Trophoblast cell (in vitro differentiated cells and primary cell): ENCODE measurements at regions not wholly inside any gene's neighbourhood (a gene's known extent, or its start where the extent isn't known, plus 50 kb on each side); places are given as distances from the start of the nearest gene placed in this dataset.

Source experiments
- DNase-seq, 2 donors: peaks; one replicate each; pipeline ENCODE4 v3.0.0-alpha.2; 2016
- H2AFZ ChIP-seq: 2 replicates; pipeline ENCODE4 v1.6.1; 2013; ENCODE audit warnings: low read length, moderate library complexity, mild to moderate bottlenecking; ENCODE audit not compliant: insufficient read depth, poor library complexity
- H2AK5ac ChIP-seq: 2 replicates; pipeline ENCODE4 v1.6.1; 2013; ENCODE audit warnings: mild to moderate bottlenecking, low read length
- H2BK120ac ChIP-seq: 2 replicates; pipeline ENCODE4 v1.6.1; 2013; ENCODE audit warnings: low read length, mild to moderate bottlenecking, moderate library complexity; ENCODE audit not compliant: insufficient read depth, poor library complexity
- H2BK12ac ChIP-seq: 2 replicates; pipeline ENCODE4 v1.6.1; 2013; ENCODE audit warnings: mild to moderate bottlenecking, low read length, moderate library complexity
- H2BK5ac ChIP-seq: 2 replicates; pipeline ENCODE4 v1.6.1; 2013; ENCODE audit warnings: low read length, low read depth, moderate library complexity, mild to moderate bottlenecking; ENCODE audit not compliant: poor library complexity
- H3K14ac ChIP-seq: 2 replicates; pipeline ENCODE4 v1.6.1; 2013; ENCODE audit warnings: mild to moderate bottlenecking, low read length
- H3K18ac ChIP-seq: 2 replicates; pipeline ENCODE4 v1.6.1; 2013; ENCODE audit warnings: mild to moderate bottlenecking, low read length
- H3K23ac ChIP-seq: 2 replicates; pipeline ENCODE4 v1.6.1; 2013; ENCODE audit warnings: low read length
- H3K27ac ChIP-seq: 2 replicates; pipeline ENCODE4 v1.5.1; 2013; ENCODE audit warnings: low read depth, mild to moderate bottlenecking, inconsistent platforms, low read length, moderate library complexity
- H3K27me3 ChIP-seq: 2 replicates; pipeline ENCODE4 v1.6.1; 2013; ENCODE audit warnings: inconsistent platforms, mild to moderate bottlenecking, low read length, moderate library complexity; ENCODE audit not compliant: insufficient read depth
- H3K36me3 ChIP-seq, 2 experiments: 1 replicate in 1 of 2; 2 replicates in 1 of 2; pipeline ENCODE4 v1.6.1; 2013; ENCODE audit warnings: low read length in 2 of 2, mild to moderate bottlenecking in 2 of 2, moderate library complexity in 1 of 2; ENCODE audit not compliant: insufficient read depth in 2 of 2, control insufficient read depth in 1 of 2
- H3K4ac ChIP-seq: 2 replicates; pipeline ENCODE4 v1.6.1; 2013; ENCODE audit warnings: low read depth, mild to moderate bottlenecking, low read length, moderate library complexity
- H3K4me1 ChIP-seq, 2 experiments: 1 replicate in 1 of 2; 2 replicates in 1 of 2; pipeline ENCODE4 v1.6.1; 2013; ENCODE audit warnings: low read length in 2 of 2, mild to moderate bottlenecking in 2 of 2, moderate library complexity in 1 of 2; ENCODE audit not compliant: insufficient read depth in 2 of 2, control insufficient read depth in 1 of 2
- H3K4me2 ChIP-seq: 2 replicates; pipeline ENCODE4 v1.6.1; 2013; ENCODE audit warnings: inconsistent platforms, mild to moderate bottlenecking, low read length, moderate library complexity
- H3K4me3 ChIP-seq: 2 replicates; pipeline ENCODE4 v1.5.1; 2013; ENCODE audit warnings: mild to moderate bottlenecking, low read depth, low read length, inconsistent platforms
- H3K79me1 ChIP-seq: one replicate; pipeline ENCODE4 v1.6.1; 2013; ENCODE audit warnings: low read length
- H3K79me2 ChIP-seq: 2 replicates; pipeline ENCODE4 v1.6.1; 2013; ENCODE audit warnings: low read length, mild to moderate bottlenecking; ENCODE audit not compliant: control insufficient read depth, insufficient read depth, poor library complexity
- H3K9ac ChIP-seq: 2 replicates; pipeline ENCODE4 v1.6.1; 2013; ENCODE audit warnings: mild to moderate bottlenecking, low read length
- H3K9me3 ChIP-seq: 2 replicates; pipeline ENCODE4 v1.6.1; 2013; ENCODE audit warnings: low read depth, mild to moderate bottlenecking, control low read depth, inconsistent platforms, low read length; ENCODE audit not compliant: insufficient read depth
- H4K12ac ChIP-seq: 2 replicates; pipeline ENCODE4 v1.6.1; 2013; ENCODE audit warnings: low read depth, mild to moderate bottlenecking, low read length, moderate library complexity
- H4K8ac ChIP-seq: 2 replicates; pipeline ENCODE4 v1.6.1; 2013; ENCODE audit warnings: low read depth, mild to moderate bottlenecking, low read length, moderate library complexity
- H4K91ac ChIP-seq: one replicate; pipeline ENCODE4 v1.6.1; 2013; ENCODE audit warnings: low read depth, mild to moderate bottlenecking, low read length, moderate library complexity
- WGBS: extraction: QIAGEN DNeasy Blood & Tissue Kit; methylation state at CpG from one replicate; pipeline ENCODE4 v1.1.7; 2013; ENCODE audit warnings: missing lambda C conversion rate; ENCODE audit not compliant: insufficient read length, insufficient coverage; ENCODE audit errors: extremely low coverage; 5-methylcytosine and 5-hydroxymethylcytosine counted together

DNA sequence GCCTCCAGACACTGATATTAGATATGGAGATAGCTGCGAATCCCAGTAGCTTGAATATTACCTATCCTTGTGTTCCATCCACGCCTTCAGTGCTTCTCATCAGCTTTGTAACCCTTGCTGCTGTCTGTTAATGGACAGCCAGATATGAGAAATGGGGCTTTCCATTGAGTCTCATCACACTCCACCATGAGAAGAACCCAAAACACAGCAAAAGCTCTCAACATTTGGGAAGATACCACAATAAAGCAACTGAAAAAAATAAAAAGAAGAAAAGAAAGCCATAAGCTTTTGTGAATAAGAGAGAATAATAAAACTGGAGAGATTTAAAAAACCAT lies 225.4 kb downstream of the GALC start:
- Histone ChIP-seq H3K9me3 (peaks cover 3% of the 10 kb centered on the region), H3K79me1 (no peaks in the 10 kb centered on the region), H3K18ac (no peak overlapping the region), H2AFZ (no peak overlapping the region), H3K27ac (no peak overlapping the region), H4K12ac (no peak overlapping the region), H3K36me3 (no peaks in the 10 kb centered on the region), H3K4me1 (no peaks in the 10 kb centered on the region), H3K4me3 (no peak overlapping the region), H4K91ac (no peak overlapping the region), H4K8ac (no peak overlapping the region), H3K27me3 (no peaks in the 10 kb centered on the region), H3K9ac (no peak overlapping the region), H2AK5ac (no peak overlapping the region), H3K4ac (no peak overlapping the region), H2BK12ac (no peak overlapping the region), H2BK120ac (no peak overlapping the region), H3K79me2 (no peaks in the 10 kb centered on the region), H3K23ac (no peak overlapping the region), H3K4me2 (no peak overlapping the region), H2BK5ac (no peak overlapping the region), H3K14ac (no peak overlapping the region)
- DNase-seq, result no peak
- no CpG with 5 or more reads among the region's 2 CpGs for WGBS

DNA sequence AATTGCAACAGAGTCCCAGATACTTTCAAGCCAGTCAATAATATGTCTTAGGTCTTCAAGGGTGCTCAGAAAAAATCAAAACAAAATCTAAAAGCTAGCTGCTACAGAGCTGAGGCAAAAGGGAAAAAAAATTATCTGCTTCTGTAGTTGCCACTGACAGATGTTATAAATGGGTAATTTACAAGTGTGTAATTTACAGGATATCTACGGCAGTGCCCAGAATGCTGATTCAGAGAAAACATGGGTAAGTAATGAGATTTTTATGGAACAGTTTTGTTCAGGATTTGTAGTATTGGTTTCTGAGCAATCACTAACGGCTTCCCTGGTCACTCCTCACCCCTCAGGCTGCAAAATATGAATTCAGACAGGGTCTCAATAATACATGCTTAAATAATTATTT lies 234.1 kb downstream of the GALC start:
- no peak overlapping the region for H3K18ac ChIP-seq
- H3K23ac ChIP-seq, result no peak overlapping the region
- no peaks in the 10 kb centered on the region for H3K27me3 ChIP-seq
- no peak overlapping the region for H4K12ac ChIP-seq
- H3K4ac ChIP-seq, result no peak overlapping the region
- H4K91ac ChIP-seq, result no peak overlapping the region
- H4K8ac ChIP-seq, result no peak overlapping the region
- no peak for DNase-seq
- H3K27ac ChIP-seq, result no peak overlapping the region
- H3K79me1 ChIP-seq, result no peaks in the 10 kb centered on the region
- no peaks in the 10 kb centered on the region for H3K9me3 ChIP-seq
- H3K4me3 ChIP-seq, result no peak overlapping the region
- no peak overlapping the region for H2BK5ac ChIP-seq
- H2AK5ac ChIP-seq, result no peak overlapping the region
- H3K14ac ChIP-seq, result no peak overlapping the region
- H3K36me3 ChIP-seq, result no peaks in the 10 kb centered on the region
- no CpG with 5 or more reads among the region's 2 CpGs for WGBS
- H2AFZ ChIP-seq, result no peak overlapping the region
- no peak overlapping the region for H3K4me2 ChIP-seq
- H2BK12ac ChIP-seq, result no peak overlapping the region
- no peak overlapping the region for H3K9ac ChIP-seq
- no peaks in the 10 kb centered on the region for H3K79me2 ChIP-seq
- no peak overlapping the region for H2BK120ac ChIP-seq
- H3K4me1 ChIP-seq, result no peaks in the 10 kb centered on the region

DNA sequence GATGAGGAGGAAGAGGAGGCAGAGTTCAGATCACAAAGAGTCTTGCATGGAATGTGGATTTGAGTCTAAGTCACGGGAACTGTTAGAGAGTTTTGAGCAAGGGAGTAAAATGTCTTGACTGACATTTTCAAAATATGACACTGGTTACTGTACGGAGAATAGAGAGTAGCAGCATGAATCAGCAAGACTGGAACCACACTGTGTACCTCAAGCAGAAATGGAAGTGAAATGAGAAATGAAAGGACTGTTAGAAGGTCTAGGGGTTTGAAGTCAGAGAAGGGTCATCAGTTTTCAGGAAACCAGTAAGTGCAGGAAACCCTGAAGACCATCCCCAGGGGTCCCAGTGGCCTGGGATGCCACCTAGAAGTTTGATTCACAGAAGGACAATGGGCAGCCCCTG lies 236.3 kb downstream of the GALC start:
- no peaks in the 10 kb centered on the region for H3K79me2 ChIP-seq
- no peak overlapping the region for H3K4me2 ChIP-seq
- H3K27me3 ChIP-seq, result no peaks in the 10 kb centered on the region
- no peaks in the 10 kb centered on the region for H3K36me3 ChIP-seq
- H3K27ac ChIP-seq, result no peak overlapping the region
- no peak overlapping the region for H3K14ac ChIP-seq
- H4K12ac ChIP-seq, result no peak overlapping the region
- no peak overlapping the region for H2BK120ac ChIP-seq
- H2AFZ ChIP-seq, result no peak overlapping the region
- H2BK12ac ChIP-seq, result no peak overlapping the region
- H3K79me1 ChIP-seq, result no peaks in the 10 kb centered on the region
- DNase-seq, result no peak
- no peak overlapping the region for H3K9ac ChIP-seq
- no peak overlapping the region for H3K4ac ChIP-seq
- no peak overlapping the region for H4K91ac ChIP-seq
- no peak overlapping the region for H3K4me3 ChIP-seq
- no peak overlapping the region for H2AK5ac ChIP-seq
- H3K9me3 ChIP-seq, result no peaks in the 10 kb centered on the region
- H3K4me1 ChIP-seq, result no peaks in the 10 kb centered on the region
- no peak overlapping the region for H2BK5ac ChIP-seq
- no peak overlapping the region for H3K18ac ChIP-seq
- no peak overlapping the region for H3K23ac ChIP-seq
- WGBS, result no CpG with 5 or more reads among the region's 2 CpGs
- H4K8ac ChIP-seq, result no peak overlapping the region

DNA sequence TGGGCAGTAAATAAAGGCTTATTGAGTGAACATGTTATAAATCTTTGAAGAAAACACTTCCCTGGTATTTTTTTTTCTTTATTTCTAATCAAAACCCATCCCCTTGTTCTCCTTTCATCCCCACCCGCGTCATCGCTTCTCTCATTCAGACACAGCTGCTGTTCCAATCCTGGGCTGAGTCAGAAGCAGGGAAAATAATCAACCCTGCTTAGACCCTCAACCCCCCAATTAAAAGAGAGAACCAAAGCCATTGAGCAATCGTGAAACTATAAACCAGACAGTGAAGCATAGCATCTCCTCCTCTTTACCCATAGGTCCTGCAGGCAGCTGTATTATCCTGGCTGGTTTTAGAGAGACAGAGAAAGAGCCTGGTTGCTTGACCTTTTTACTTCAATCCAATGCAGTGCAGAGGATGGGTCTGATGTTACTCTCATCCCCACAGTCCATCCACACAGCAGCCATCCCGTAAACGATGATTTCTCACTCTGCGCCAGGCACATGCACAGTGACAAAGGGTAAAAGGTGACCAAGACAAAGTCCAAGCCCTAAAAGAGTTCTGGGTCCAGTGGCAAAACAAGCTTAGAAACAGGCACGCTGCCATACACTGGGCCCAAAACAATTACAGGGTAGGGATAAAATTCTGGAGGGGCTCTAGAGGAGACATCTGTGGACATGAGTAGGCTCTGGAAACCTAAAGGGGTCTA lies 238.3 kb downstream of the GALC start:
- H3K9ac ChIP-seq, result no peak overlapping the region
- no peak overlapping the region for H4K8ac ChIP-seq
- DNase-seq, result no peak
- H3K79me1 ChIP-seq, result no peaks in the 10 kb centered on the region
- 100% methylated on average over 3 of the region's 8 CpGs for WGBS
- no peaks in the 10 kb centered on the region for H3K27me3 ChIP-seq
- H4K12ac ChIP-seq, result no peak overlapping the region
- H2AK5ac ChIP-seq, result no peak overlapping the region
- H3K4me2 ChIP-seq, result no peak overlapping the region
- no peak overlapping the region for H3K23ac ChIP-seq
- no peak overlapping the region for H2BK12ac ChIP-seq
- H3K9me3 ChIP-seq, result no peaks in the 10 kb centered on the region
- no peaks in the 10 kb centered on the region for H3K36me3 ChIP-seq
- no peak overlapping the region for H3K27ac ChIP-seq
- H3K79me2 ChIP-seq, result no peaks in the 10 kb centered on the region
- no peak overlapping the region for H3K18ac ChIP-seq
- no peak overlapping the region for H3K4me3 ChIP-seq
- H3K4ac ChIP-seq, result no peak overlapping the region
- H3K14ac ChIP-seq, result no peak overlapping the region
- H3K4me1 ChIP-seq, result no peaks in the 10 kb centered on the region
- H4K91ac ChIP-seq, result no peak overlapping the region
- H2BK5ac ChIP-seq, result no peak overlapping the region
- no peak overlapping the region for H2AFZ ChIP-seq
- no peak overlapping the region for H2BK120ac ChIP-seq
